ENCODE measurements at regions not wholly inside any gene's neighbourhood (a gene's known extent, or its start where the extent isn't known, plus 50 kb on each side); places are given as distances from the start of the nearest gene placed in this dataset.

DNA sequence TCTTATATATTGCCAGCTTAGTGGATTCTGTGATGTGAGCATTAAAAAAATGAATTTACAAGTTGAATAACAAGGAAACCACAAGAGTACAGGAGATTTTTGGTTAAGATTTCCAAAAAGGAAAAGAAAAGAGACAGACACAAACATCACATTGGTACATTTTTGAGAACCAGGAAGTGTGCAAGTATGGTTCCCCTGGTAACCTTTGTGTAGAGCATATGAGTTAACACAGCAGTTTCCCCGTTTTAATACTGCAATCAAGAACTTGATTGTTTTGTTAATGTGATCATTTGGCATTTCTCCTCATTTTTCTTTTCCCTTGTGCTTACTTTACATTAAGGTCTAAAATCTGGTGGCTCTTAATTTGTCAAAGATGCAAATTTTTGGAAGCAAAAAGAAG is 490.4 kb upstream of the ATP2B1 start:
- no peak for DNase-seq

DNA sequence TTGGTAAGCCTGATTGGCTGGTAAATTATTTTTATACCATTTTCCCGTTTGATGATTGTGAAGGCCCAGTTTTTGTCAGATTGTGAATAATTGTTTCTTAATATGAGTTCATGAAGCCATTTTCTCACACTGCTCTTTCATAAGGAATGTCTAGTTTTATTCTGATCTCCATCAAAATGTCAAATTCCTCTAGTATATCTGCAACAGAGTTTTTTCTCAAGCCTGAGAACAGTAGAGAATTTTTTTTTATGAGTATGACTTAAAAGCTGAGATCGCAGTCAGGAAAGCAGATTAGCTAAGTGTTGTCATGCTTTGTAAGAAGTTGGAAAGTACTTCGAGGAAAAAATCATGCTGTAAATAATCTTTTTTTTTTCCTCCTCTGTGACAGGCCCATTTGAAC is 484.9 kb upstream of the ATP2B1 start:
- DNase-seq, result no peak

DNA sequence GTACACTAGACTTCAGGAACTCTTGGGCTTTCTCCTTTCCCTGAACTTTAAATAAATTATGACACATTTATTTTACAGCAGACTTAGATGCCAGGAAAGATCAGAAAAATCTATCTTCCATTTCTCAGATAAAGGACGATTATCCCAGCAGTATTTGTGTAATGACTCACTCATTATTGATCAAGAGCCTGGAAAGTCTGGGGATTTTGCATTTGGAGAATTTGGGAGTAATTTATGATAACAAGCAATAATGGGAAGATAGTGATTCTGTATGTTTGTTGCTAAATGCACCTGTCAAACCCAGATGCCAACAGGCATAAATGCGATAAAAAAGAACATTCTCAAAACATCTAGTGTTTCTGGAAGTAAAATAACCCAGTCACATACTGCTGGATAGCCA is 480.2 kb upstream of the ATP2B1 start:
- DNase-seq, result no peak

DNA sequence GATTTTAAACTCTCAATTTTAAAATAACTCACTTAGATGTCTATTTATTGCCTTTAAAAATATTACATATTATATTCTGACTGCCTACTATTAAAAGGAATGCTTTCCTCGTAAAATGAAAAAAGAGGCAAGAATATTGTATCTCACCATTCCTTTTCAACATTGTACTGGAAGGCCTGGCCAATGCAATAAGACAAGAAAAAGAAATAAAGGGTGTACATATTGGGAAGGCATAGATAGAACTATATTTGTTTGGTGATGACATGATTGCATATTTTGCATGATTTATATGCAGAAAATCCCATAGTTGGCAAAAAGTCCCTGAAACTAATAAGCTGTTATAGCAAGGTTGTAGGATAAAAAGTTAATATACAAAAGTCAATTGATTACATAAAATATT is 474.6 kb upstream of the ATP2B1 start:
- no peak for DNase-seq

DNA sequence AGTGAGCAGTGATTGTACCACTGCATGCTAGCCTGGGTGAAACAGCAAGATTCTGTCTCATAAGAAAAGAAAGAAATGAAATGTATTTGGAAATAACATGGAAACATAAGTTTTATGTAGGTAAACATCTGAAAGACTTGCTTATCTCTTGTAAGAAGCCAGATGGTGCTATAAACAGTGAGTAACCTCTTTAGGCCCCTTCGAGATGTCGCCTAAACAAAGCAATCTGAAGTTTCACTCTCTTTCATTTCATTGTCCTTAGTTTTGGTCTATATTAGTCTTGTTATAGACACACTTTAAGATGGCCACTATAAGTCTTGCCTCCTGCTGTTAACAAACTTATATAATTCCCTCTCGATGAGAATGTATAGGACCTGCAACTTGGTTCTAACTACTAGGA is 472.6 kb upstream of the ATP2B1 start:
- no peak for DNase-seq

DNA sequence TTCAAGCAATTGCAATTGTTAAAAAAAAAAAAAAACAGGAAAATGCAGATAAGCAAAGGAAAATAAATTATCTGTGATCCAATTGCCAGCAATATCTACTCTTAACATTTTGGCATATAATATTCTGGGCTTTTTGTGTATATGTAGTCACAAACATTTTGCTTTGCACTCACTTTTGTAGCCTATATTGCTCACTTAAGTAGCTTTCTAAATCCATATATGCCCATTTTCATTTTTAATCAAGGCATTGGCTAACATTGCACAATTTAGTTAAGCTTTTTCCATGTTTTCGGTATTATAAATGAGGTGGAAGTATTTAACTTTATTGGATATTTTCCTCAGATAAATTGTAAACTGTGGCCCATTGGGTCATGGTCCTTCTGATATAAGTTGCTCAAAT is 466.3 kb upstream of the ATP2B1 start:
- DNase-seq, result no peak

DNA sequence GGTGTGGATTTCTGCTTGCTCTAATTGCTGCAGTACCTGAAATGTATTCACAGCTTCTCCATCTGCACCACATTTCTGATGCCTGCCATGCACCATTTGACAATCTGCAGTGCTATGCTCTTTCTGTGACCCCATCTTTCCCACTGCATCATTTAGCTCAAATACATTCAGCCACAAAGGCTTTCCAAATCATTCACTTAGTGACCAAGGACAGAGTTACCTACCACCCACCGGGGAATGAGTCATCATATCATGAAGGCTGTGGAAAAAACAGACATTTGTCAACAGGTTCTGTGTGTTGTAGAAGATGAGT is 465.5 kb upstream of the ATP2B1 start:
- DNase-seq, result peak; percentile 65

DNA sequence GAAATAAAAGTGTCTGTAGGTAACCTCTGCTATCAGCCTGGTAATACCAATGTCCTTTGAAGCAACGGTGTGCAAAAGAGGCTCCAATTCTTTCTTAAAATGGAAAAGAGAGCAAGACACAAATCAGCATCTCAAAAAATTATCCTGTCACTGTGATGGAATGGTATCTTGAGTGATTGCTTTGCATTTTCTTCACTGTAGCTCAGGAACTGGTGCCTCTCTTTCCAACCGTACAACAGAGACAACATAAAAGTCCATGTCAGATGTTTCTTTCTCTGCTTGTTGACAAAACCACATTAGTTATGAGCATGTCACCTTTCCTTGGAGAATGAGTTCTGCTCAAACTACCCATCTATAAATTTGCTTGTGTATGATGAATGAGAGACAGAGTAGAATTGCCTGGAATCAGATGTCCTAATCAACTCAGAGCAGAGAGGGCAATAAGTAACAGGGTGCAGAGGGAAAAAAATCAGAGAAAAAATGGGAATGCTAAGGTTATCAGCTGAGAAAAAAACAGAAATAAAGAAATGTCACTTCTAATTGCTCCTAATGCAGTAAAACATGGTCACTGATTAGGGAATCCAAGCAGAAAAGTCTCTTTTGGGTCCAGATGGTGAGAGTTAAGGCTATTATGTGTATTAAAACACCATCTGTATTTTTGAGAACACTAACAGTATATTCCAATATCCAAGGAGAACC is 465.0 kb upstream of the ATP2B1 start:
- no peak for DNase-seq

DNA sequence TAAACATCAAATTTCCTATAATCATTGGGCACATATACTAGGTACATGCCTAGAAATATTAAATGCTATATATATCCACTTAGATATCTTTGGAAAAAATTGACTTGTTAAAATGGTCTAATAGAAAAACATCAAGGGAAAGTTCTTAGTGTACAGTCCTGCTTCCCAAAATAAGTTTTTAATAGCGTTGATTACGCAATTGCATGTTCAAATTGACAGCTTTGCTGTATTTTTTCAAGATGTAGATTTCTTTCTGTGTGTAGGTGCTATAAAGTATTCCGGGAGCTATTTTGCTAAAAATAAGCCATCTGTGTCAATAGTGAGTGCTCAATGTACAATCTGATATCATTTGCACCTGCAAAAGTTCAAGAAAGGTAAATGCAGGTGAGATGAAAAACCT is 463.9 kb upstream of the ATP2B1 start:
- no peak for DNase-seq

DNA sequence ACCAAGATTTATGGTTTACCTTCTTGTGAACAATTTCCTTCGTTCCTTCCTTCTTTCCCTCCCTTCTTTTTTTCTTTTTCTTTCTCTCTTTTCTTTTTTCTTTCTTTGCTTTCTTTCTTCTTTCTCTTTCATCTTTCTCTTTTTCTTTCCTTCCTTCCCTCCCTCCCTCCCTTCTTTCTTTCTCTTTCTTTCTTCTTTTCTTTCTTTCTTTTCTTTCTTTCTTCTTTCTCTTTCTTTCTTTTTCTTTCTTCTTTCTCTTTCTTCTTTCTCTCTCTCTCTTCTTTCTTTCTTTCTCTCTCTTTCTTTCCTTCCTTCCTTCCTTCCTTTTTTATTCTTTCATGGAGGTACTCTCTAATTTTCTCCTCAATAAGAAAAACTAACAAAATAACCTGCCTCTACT is 462.1 kb upstream of the ATP2B1 start:
- DNase-seq, result no peak

DNA sequence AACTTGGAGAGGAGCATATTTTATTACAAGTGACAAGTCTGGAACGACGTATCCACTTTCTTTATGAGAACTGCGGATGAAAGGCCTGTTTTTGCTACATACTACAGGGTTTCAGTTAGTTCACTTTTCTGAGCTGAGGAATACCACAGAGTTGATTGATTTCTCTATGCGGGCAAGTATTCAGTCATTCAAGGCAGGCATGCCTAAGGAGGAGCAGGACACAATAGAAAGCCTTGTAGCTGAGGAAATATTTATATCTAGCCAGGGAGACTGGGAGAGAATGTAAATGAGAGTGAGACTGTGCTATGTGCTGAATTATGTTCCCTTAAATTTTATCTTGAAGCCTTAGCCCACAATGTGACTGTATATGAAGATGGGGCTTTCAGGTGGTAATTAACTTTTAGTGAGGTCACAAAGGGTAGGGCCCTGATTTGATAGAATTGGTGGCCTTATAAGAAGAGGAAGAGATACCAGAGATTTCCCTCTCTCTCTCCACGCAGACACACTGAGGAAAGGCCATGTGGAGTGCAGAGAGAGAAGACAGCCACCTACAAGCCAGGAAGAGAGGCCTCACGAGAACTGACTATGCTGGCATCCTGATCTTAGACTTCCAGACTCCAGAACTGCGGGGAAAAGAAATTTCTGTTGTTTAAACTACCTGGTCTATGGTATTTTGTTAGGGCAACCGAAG is 459.0 kb upstream of the ATP2B1 start:
- no peak for DNase-seq

DNA sequence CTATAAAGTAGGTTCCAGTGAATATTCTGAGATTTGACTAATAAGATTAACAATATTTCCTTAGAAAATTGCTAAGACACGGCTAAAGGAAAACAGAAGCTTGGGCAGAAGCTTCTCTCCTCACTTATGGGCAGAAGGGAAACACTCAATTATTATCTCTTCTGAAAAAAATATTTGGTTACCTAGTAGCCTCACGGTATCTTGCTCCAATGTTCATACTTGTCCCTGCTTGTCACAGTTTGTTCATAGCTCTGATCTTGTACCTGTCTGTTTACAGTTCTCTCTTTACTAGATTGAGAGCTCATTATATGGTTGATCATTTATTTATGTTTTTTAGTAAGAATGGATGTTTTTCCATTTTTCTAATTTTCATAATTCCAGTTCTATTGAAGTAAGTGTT is 458.0 kb upstream of the ATP2B1 start:
- DNase-seq, result no peak

DNA sequence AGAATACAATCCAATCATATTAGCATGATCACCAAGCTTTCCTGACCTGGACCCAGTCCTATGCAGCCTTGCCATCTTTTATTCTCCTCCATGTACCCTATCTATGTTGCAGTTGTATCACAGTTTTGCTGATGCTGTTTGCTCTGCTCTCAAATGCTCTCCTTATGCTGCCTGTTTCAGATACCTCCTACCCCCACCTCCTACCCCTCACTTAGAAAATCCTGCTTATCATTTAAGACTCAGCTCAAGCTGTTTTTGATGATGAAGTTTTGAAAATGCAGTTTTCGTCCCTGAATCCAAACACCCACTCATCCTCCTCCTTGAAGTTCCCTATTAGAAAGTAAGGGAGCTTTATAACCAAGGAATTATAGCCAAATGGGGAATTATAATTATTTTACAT is 457.4 kb upstream of the ATP2B1 start:
- DNase-seq, result no peak

DNA sequence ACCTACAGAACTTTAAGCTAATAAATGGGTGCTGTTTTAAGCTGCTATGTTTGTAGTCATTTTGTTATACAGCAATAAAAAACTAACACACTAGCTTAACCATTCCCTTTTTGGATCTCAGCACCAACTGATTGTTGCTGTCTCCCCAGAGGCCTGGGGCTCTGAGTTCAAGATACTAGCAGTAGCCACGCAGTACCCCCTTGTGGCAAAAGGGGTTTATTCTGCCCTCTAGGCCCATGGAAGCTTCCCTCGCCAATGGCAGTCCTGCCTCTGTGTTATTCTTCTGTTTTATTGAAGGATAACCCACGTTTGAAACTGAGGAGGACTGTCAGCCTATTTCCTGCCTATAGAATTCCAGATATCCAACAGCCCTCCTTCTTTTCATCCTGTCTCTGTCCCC is 455.3 kb upstream of the ATP2B1 start:
- DNase-seq, result no peak

DNA sequence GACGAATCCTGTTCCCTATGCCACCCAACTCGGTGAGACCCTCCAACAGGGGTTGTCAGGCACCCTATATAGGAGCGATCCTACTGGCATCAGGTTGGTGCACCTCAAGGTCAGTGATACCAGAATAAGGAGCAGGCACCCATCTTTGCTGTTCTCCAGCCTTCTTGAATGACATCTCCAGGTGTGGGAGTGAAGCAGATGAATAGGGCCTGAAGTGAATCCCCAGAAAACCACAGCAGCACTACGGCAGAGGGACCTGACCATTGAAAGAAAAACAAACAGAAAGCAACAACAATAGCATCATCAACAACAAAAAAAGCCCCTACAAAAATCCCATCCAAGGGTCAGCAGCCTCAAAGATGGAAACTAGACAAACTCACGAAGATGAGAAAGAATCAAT is 445.2 kb upstream of the ATP2B1 start:
- no peak for DNase-seq

DNA sequence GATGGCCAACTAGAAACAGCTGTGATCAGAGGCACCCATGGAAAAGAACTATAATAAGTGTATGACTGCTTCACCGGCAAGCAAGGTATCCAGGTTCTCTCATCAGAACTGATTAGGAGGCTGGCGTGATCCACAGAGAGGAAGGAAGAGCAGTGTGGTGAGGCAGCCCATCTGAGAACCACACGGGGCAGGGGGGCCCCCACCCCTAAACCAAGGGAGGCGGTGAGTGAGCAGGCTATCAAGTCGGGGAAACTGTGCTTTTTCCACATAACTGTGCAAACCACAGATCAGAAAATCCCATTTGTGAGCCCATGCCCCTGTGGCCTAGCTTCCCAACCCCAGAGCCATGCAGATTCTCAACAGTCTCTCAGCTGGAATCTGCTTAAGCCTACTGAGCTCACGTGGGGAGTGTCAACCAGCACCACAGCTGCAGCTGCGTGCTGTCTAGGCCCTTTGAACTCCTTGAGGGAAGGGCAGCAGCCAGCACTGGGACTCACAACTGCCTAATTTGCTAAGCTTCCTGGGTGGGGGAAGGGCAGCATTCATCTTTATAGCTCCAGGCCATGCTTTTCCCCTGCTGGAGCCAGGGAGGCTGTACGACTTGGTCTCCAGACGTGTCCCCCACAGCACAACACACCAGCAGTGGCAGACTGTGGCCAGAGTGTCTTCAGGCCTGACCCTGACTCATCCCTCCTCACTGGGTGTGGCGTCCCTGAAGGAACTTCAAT is 444.4 kb upstream of the ATP2B1 start:
- DNase-seq, result peak; percentile 16

DNA sequence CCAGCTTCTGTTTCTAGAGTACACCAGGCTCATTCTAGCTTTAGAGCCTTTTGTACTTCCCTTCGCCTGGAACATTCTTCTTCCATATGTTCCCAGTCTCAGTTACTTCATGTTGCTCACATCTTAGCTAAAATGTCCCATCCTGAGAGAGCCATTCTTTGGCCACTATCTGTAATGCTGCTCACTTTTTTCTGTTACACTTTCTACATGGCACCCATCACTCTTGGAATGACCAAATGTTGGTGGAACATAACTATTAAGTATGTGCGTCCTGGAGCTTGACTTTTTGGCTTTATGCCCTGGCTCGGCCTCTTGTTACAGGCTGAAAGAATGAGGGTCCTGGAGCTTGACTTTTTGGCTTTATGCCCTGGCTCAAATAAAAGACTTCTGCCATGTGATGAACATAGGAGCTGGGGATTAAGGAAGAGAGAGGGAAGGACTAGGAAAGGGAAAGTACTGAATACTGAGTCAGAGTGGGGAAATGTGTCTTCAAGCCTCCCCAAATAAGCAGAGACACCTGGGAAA is 442.9 kb upstream of the ATP2B1 start:
- no peak for DNase-seq

DNA sequence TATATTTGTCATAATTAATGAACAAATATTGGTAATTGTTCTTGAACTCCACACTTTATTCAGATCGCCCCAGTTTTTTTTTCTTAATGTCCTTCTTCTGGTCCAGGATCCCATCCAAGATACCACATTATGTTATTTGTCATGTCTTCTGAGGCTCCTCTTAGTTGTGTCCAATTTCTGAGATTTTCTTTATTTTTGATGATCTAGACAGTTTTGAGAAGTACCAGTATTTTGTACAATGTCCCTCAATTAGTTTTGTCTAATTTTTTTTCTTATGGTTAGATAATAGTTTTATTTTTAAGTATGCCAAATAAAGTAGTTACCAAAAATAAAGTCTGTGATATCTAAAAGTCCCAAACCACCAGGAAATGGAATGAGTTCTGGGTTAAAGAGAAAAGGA is 440.8 kb upstream of the ATP2B1 start:
- no peak for DNase-seq

DNA sequence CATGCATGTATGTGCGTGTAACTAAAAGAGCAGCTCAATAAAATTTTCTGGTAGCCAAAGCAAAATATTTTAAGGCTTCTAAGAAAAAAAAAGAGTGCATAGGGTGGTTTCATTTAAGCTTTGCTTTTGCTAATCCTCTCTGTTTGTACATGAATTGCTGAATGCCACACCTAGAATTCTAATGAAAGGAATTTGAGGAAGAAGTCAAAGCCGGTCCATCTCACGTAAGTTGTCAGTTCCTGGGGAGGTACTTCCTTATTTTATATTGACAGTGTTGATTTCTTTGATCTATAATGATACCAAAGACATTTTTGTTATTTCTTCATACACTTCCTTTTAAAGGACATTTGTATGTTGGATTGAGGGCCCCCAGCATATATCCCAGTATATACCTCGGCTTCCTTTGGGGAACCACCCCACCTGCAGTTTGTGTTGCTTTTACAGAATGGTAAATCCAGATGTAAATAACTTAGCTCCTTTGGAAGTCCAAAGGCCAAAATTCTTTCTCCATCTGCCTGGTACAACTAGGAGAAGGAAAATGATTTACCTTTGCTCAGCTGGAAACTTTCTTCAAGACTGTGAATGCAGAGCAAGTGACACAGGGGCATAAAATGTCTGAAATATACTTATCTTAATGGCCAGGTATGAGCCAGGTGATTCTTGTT is 420.9 kb upstream of the ATP2B1 start:
- no peak for DNase-seq

DNA sequence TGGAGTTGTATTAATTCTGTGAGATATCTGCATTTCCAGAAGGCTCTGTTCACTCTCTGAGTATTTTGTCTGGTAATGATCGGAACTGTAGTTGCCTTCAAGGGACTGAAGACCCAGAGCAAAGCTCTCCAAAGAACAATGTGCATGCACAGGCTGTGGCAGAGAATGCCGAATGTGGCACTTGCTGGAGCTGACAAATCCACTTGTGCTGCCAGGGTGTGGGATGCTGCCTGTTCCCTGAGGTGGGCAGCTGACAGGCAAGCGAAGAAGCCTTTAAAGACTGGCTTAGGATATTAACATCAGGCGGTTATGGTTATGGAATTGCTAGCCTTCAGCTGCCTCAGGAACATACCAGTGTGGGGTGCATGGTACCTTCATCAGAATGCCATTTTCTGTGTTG is 419.9 kb upstream of the ATP2B1 start:
- peak; percentile 9 for DNase-seq

DNA sequence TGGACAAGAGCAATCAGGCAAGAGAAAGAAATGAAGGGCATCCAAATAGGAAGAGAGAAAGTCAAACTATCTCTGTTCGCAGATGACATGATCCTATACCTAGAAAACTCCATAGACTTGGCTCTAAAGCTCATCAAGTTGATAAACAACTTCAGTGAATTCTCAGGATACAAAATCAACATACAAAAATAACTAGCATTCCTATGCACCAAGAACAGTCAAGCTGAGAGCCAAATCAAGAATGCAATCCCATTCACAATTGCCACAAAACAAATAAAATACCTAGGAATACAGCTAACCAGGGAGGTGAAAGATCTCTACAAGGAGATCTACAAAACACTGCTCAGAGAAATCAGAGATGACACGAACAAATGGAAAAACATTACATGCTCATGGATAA is 417.5 kb upstream of the ATP2B1 start:
- no peak for DNase-seq

DNA sequence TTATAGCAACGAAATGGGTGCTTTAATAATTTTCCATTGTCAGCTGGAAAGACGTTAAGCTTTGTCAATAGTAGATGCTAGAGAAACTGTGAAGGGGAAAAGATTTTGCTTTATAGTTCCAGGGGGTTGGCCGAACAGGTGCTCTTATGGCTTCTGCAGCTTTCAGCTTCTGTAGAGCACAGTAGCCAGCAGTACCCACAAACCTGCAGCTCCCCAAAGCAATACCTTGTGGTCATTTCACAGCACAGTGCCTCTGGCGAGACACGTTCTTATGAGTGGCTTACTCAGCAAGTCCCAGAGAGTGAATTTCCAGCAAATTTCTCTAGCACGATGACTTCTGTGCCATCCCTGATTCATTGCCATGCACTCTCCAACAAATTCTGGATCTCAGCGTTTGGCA is 416.3 kb upstream of the ATP2B1 start:
- DNase-seq, result no peak

DNA sequence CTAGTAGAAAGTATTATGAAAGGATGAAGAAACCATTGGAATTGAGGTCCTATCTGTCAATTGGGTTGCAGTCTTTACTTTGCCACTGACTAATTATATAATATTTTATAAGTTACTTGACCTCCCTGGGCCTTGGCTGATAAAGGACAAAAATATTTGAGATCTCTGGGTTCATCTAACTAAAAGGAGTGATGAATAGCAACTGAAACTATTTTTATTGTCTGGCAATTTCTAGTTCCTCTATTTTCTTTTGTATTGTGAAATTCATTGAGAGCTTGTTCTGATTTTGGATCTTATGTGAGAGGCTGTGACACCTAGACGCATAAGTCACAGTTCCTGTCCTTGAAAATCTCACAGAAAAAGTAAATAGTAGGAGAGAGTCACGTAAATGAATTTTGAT is 415.7 kb upstream of the ATP2B1 start:
- DNase-seq, result no peak

DNA sequence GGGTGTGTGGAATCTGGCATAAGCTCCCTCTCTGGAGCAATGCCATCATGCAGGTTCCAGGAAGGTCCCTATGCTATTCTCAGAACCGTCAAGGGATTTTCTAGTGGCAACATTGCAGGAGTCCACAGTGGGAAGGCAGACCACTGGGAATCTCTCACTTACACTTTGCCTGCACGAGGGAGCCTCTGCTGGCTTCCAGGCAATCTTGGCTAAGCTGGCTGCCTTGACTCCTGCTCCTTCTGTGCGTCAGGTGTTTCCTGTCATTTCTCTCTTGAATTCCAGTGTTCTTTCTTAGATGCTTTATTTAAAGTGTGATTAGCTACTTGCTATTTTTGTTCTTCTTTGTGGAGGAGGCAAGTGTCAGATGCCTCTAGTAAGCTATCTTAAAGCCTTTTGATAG is 414.0 kb upstream of the ATP2B1 start:
- no peak for DNase-seq
